ENCODE measurements at regions not wholly inside any gene's neighbourhood (a gene's known extent, or its start where the extent isn't known, plus 50 kb on each side); places are given as distances from the start of the nearest gene placed in this dataset.

GRCh38 chr1:196136396-196136795 lies 471.8 kb downstream of the KCNT2 start:
- TF ChIP-seq CTCF (conservative IDR thresholded peaks at IDR 0.05; ENCODE audit: low read length) (no peak), EZH2phosphoT487 (IDR thresholded peaks at IDR 0.05; ENCODE audit: borderline replicate concordance) (no peak)

Measured in Loucy (cell line).